ENCODE measurements at regions not wholly inside any gene's neighbourhood (a gene's known extent, or its start where the extent isn't known, plus 50 kb on each side); places are given as distances from the start of the nearest gene placed in this dataset.

GRCh38 chr1:115493834-115494233 is 147.9 kb upstream of the VANGL1 start:
- H3K27me3 ChIP-seq (ENCODE audit: control insufficient read depth in 3 of 3, insufficient read depth in 3 of 3, low read length in 3 of 3): no peaks in the 10 kb centered on the region
- no peak overlapping the region for H3K27ac ChIP-seq (ENCODE audit: low read depth in 1 of 3, low read length in 2 of 3)
- FAIRE-seq (no peak), DNase-seq (no peak)
- no peaks in the 10 kb centered on the region for H3K9me3 ChIP-seq (ENCODE audit: control insufficient read depth in 2 of 2, insufficient read depth in 1 of 2, low read depth in 1 of 2, low read length in 1 of 2)
- no peaks in the 10 kb centered on the region for H3K4me1 ChIP-seq (ENCODE audit: control insufficient read depth in 3 of 3, insufficient read depth in 2 of 3, low read depth in 1 of 3, low read length in 2 of 3)
- WGBS, 3 donors: 74 to 88% (median 80%) methylated on average over 4 of the region's 4 CpGs
- no peak overlapping the region for H3K4me3 ChIP-seq (ENCODE audit: low read depth in 1 of 3, low read length in 3 of 3)
- H3K36me3 ChIP-seq (ENCODE audit: control insufficient read depth in 3 of 3, insufficient read depth in 2 of 3, low read depth in 1 of 3, low read length in 3 of 3): no peaks in the 10 kb centered on the region

- FAIRE-seq: no peak
- no peak for DNase-seq
- 55 to 62% (median 56%) methylated on average over 1 of the region's 1 CpG for WGBS, 3 donors
- H3K27ac ChIP-seq (ENCODE audit: low read depth in 1 of 3, low read length in 2 of 3): no peak overlapping the region
- no peaks in the 10 kb centered on the region for H3K4me1 ChIP-seq (ENCODE audit: control insufficient read depth in 3 of 3, insufficient read depth in 2 of 3, low read depth in 1 of 3, low read length in 2 of 3)
- H3K9me3 ChIP-seq (ENCODE audit: control insufficient read depth in 2 of 2, insufficient read depth in 1 of 2, low read depth in 1 of 2, low read length in 1 of 2): no peaks in the 10 kb centered on the region
- no peaks in the 10 kb centered on the region for H3K27me3 ChIP-seq (ENCODE audit: control insufficient read depth in 3 of 3, insufficient read depth in 3 of 3, low read length in 3 of 3)
- H3K36me3 ChIP-seq (ENCODE audit: control insufficient read depth in 3 of 3, insufficient read depth in 2 of 3, low read depth in 1 of 3, low read length in 3 of 3): no peaks in the 10 kb centered on the region
- no peak overlapping the region for H3K4me3 ChIP-seq (ENCODE audit: low read depth in 1 of 3, low read length in 3 of 3)
Measured at GRCh38 chr1:115492880-115493279, 148.9 kb upstream of the VANGL1 start.

GRCh38 chr1:115492019-115492595 is 149.7 kb upstream of the VANGL1 start:
- Histone ChIP-seq H3K4me1 (ENCODE audit: control insufficient read depth in 3 of 3, insufficient read depth in 2 of 3, low read depth in 1 of 3, low read length in 2 of 3) (no peaks in the 10 kb centered on the region), H3K27me3 (ENCODE audit: control insufficient read depth in 3 of 3, insufficient read depth in 3 of 3, low read length in 3 of 3) (no peaks in the 10 kb centered on the region), H3K27ac (ENCODE audit: low read depth in 1 of 3, low read length in 2 of 3) (no peak overlapping the region), H3K4me3 (ENCODE audit: low read depth in 1 of 3, low read length in 3 of 3) (no peak overlapping the region), H3K36me3 (ENCODE audit: control insufficient read depth in 3 of 3, insufficient read depth in 2 of 3, low read depth in 1 of 3, low read length in 3 of 3) (no peaks in the 10 kb centered on the region), H3K9me3 (ENCODE audit: control insufficient read depth in 2 of 2, insufficient read depth in 1 of 2, low read depth in 1 of 2, low read length in 1 of 2) (no peaks in the 10 kb centered on the region)
- no peak for FAIRE-seq
- no peak for DNase-seq
- 70 to 75% (median 74%) methylated on average over 4 of the region's 4 CpGs for WGBS, 3 donors

GRCh38 chr1:115491298-115492018 is 150.3 kb upstream of the VANGL1 start:
- Histone ChIP-seq H3K9me3 (ENCODE audit: control insufficient read depth in 2 of 2, insufficient read depth in 1 of 2, low read depth in 1 of 2, low read length in 1 of 2) (no peaks in the 10 kb centered on the region), H3K27me3 (ENCODE audit: control insufficient read depth in 3 of 3, insufficient read depth in 3 of 3, low read length in 3 of 3) (no peaks in the 10 kb centered on the region), H3K4me3 (ENCODE audit: low read depth in 1 of 3, low read length in 3 of 3) (no peak overlapping the region), H3K27ac (ENCODE audit: low read depth in 1 of 3, low read length in 2 of 3) (no peak overlapping the region), H3K4me1 (ENCODE audit: control insufficient read depth in 3 of 3, insufficient read depth in 2 of 3, low read depth in 1 of 3, low read length in 2 of 3) (no peaks in the 10 kb centered on the region), H3K36me3 (ENCODE audit: control insufficient read depth in 3 of 3, insufficient read depth in 2 of 3, low read depth in 1 of 3, low read length in 3 of 3) (no peaks in the 10 kb centered on the region)
- FAIRE-seq: no peak
- no peak for DNase-seq
- WGBS, 3 donors: 90 to 91% (median 90%) methylated on average over 9 of the region's 9 CpGs

- no peak overlapping the region for H3K27ac ChIP-seq (ENCODE audit: low read depth in 1 of 3, low read length in 2 of 3)
- 7 to 24% (median 18%) methylated on average over 16 to 22 of the region's 22 CpGs for WGBS, 3 donors
- H3K4me3 ChIP-seq (ENCODE audit: low read depth in 1 of 3, low read length in 3 of 3): no peak overlapping the region
Measured at GRCh38 chr1:115479055-115479482, 141.0 kb upstream of the NGF start.

GRCh38 chr1:115477071-115477470 is 139.0 kb upstream of the NGF start:
- H3K4me1 ChIP-seq (ENCODE audit: control insufficient read depth in 3 of 3, insufficient read depth in 2 of 3, low read depth in 1 of 3, low read length in 2 of 3): no peaks in the 10 kb centered on the region
- H3K4me3 ChIP-seq (ENCODE audit: low read depth in 1 of 3, low read length in 3 of 3): no peak overlapping the region
- 69 to 84% (median 79%) methylated on average over 7 of the region's 7 CpGs for WGBS, 3 donors
- H3K27ac ChIP-seq (ENCODE audit: low read depth in 1 of 3, low read length in 2 of 3): no peak overlapping the region
- no peaks in the 10 kb centered on the region for H3K36me3 ChIP-seq (ENCODE audit: control insufficient read depth in 3 of 3, insufficient read depth in 2 of 3, low read depth in 1 of 3, low read length in 3 of 3)
- FAIRE-seq (no peak), DNase-seq (no peak)
- H3K27me3 ChIP-seq (ENCODE audit: control insufficient read depth in 3 of 3, insufficient read depth in 3 of 3, low read length in 3 of 3): peaks cover 0 to 25% (median 0%) of the 10 kb centered on the region in 3 donors
- H3K9me3 ChIP-seq (ENCODE audit: control insufficient read depth in 2 of 2, insufficient read depth in 1 of 2, low read depth in 1 of 2, low read length in 1 of 2): no peaks in the 10 kb centered on the region

More at GRCh38 chr1:115479055-115479482, 141.0 kb upstream of the NGF start:
- no peaks in the 10 kb centered on the region for H3K36me3 ChIP-seq (ENCODE audit: control insufficient read depth in 3 of 3, insufficient read depth in 2 of 3, low read depth in 1 of 3, low read length in 3 of 3)
- H3K9me3 ChIP-seq (ENCODE audit: control insufficient read depth in 2 of 2, insufficient read depth in 1 of 2, low read depth in 1 of 2, low read length in 1 of 2): no peaks in the 10 kb centered on the region
- peaks cover 0 to 25% (median 0%) of the 10 kb centered on the region in 3 donors for H3K27me3 ChIP-seq (ENCODE audit: control insufficient read depth in 3 of 3, insufficient read depth in 3 of 3, low read length in 3 of 3)
- no peaks in the 10 kb centered on the region for H3K4me1 ChIP-seq (ENCODE audit: control insufficient read depth in 3 of 3, insufficient read depth in 2 of 3, low read depth in 1 of 3, low read length in 2 of 3)
- FAIRE-seq (no peak), DNase-seq (peak; percentile 7 to 50)

- DNase-seq (no peak), FAIRE-seq (no peak)
- Histone ChIP-seq H3K27ac (ENCODE audit: low read depth in 1 of 3, low read length in 2 of 3) (no peak overlapping the region), H3K27me3 (ENCODE audit: control insufficient read depth in 3 of 3, insufficient read depth in 3 of 3, low read length in 3 of 3) (peaks cover 0 to 25% (median 0%) of the 10 kb centered on the region in 3 donors), H3K9me3 (ENCODE audit: control insufficient read depth in 2 of 2, insufficient read depth in 1 of 2, low read depth in 1 of 2, low read length in 1 of 2) (no peaks in the 10 kb centered on the region), H3K4me3 (ENCODE audit: low read depth in 1 of 3, low read length in 3 of 3) (no peak overlapping the region), H3K4me1 (ENCODE audit: control insufficient read depth in 3 of 3, insufficient read depth in 2 of 3, low read depth in 1 of 3, low read length in 2 of 3) (no peaks in the 10 kb centered on the region), H3K36me3 (ENCODE audit: control insufficient read depth in 3 of 3, insufficient read depth in 2 of 3, low read depth in 1 of 3, low read length in 3 of 3) (no peaks in the 10 kb centered on the region)
- WGBS, 3 donors: 77 to 91% (median 86%) methylated on average over 2 of the region's 2 CpGs
Measured at GRCh38 chr1:115476616-115477015, 138.6 kb upstream of the NGF start.

- 71 to 76% (median 73%) methylated on average over 5 of the region's 5 CpGs for WGBS, 3 donors
- H3K4me3 ChIP-seq (ENCODE audit: low read depth in 1 of 3, low read length in 3 of 3): no peak overlapping the region
- no peaks in the 10 kb centered on the region for H3K9me3 ChIP-seq (ENCODE audit: control insufficient read depth in 2 of 2, insufficient read depth in 1 of 2, low read depth in 1 of 2, low read length in 1 of 2)
- H3K36me3 ChIP-seq (ENCODE audit: control insufficient read depth in 3 of 3, insufficient read depth in 2 of 3, low read depth in 1 of 3, low read length in 3 of 3): no peaks in the 10 kb centered on the region
- no peak for DNase-seq
- FAIRE-seq: no peak
- H3K27me3 ChIP-seq (ENCODE audit: control insufficient read depth in 3 of 3, insufficient read depth in 3 of 3, low read length in 3 of 3): peaks cover 0 to 21% (median 0%) of the 10 kb centered on the region in 3 donors
- H3K4me1 ChIP-seq (ENCODE audit: control insufficient read depth in 3 of 3, insufficient read depth in 2 of 3, low read depth in 1 of 3, low read length in 2 of 3): no peaks in the 10 kb centered on the region
- no peak overlapping the region for H3K27ac ChIP-seq (ENCODE audit: low read depth in 1 of 3, low read length in 2 of 3)
Measured at GRCh38 chr1:115475901-115476300, 137.9 kb upstream of the NGF start.

Measured in small intestine (tissue), 7 donors.